Tibial artery (tissue), 4 donors: ENCODE measurements at regions not wholly inside any gene's neighbourhood (a gene's known extent, or its start where the extent isn't known, plus 50 kb on each side); places are given as distances from the start of the nearest gene placed in this dataset.

Experiments used
- DNase-seq, 2 donors: peaks; one replicate each; pipeline ENCODE4 v3.0.0-alpha.2; 2019
- H3K27ac ChIP-seq, 2 donors: fragments of 200-600 bp; sonication (generic) in 1 of 2; 1 replicate in 1 of 2; 2 replicates in 1 of 2; pipeline ENCODE4 v1.5.1; 2018 to 2019; ENCODE audit warnings: mild to moderate bottlenecking in 1 of 2
- H3K27me3 ChIP-seq, 2 donors: fragments of 200-600 bp; sonication (generic) in 1 of 2; one replicate each; pipeline versions ENCODE4 v1.5.1 to v1.6.0; 2016 to 2019
- H3K36me3 ChIP-seq, 3 donors: fragments of 200-600 bp; sonication (generic) in 2 of 3; one replicate each; pipeline ENCODE4 v1.5.1; 2016 to 2019; ENCODE audit warnings: mild to moderate bottlenecking in 2 of 3
- H3K4me1 ChIP-seq, 4 donors: fragments of 200-600 bp; sonication (generic) in 2 of 4; 1 replicate in 3 of 4; 2 replicates in 1 of 4; pipeline ENCODE4 v1.5.1; 2016 to 2019
- H3K4me3 ChIP-seq, 2 donors: fragments of 200-600 bp; sonication (generic) in 1 of 2; 1 replicate in 1 of 2; 2 replicates in 1 of 2; pipeline ENCODE4 v1.5.1; 2018 to 2019; ENCODE audit warnings: mild to moderate bottlenecking in 2 of 2
- H3K9me3 ChIP-seq, 3 donors: fragments of 200-600 bp; sonication (generic) in 1 of 3; one replicate each; pipeline ENCODE4 v1.5.1; 2016 to 2019
- intact Hi-C: fragments of 100-400 bp; cut with DNase I; formaldehyde crosslinking; loops from one replicate; pipeline ENCODE4 v1.15.0; 2023; ENCODE audit warnings: low total_unique reads
- TF ChIP-seq, protein P1 (sequence below), 2 experiments: fragments of 200-600 bp in 1 of 2; fragments of 450-650 bp in 1 of 2; IDR thresholded peaks; one replicate each; pipeline ENCODE4 v1.5.1; 2017 to 2019; ENCODE audit warnings: antibody characterized with exemption in 2 of 2, mild to moderate bottlenecking in 1 of 2, moderate library complexity in 1 of 2

DNA sequence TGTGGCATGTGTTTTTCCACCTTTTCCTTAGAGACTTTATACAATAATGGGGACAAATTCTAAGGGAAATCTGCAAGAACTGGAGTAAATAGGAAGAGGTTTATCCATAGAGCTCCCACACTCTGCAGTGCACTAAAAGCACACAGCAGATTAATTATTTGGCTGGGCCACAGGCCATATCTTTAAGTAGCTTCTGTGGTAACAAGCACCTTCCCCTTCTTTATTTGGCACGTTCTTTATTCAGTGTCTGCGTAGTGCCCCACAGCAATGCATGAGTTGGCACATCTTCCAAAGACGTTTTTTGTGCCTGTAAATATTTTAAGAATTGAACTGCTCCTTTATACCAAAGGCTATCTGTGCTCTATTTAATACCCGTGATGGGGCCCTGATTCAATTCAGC, 104.9 kb upstream of the MBL2 start:
- no peaks in the 10 kb centered on the region for H3K27me3 ChIP-seq
- H3K4me1 ChIP-seq: no peaks in the 10 kb centered on the region
- no peak overlapping the region for H3K4me3 ChIP-seq
- TF ChIP-seq, protein P1, sequence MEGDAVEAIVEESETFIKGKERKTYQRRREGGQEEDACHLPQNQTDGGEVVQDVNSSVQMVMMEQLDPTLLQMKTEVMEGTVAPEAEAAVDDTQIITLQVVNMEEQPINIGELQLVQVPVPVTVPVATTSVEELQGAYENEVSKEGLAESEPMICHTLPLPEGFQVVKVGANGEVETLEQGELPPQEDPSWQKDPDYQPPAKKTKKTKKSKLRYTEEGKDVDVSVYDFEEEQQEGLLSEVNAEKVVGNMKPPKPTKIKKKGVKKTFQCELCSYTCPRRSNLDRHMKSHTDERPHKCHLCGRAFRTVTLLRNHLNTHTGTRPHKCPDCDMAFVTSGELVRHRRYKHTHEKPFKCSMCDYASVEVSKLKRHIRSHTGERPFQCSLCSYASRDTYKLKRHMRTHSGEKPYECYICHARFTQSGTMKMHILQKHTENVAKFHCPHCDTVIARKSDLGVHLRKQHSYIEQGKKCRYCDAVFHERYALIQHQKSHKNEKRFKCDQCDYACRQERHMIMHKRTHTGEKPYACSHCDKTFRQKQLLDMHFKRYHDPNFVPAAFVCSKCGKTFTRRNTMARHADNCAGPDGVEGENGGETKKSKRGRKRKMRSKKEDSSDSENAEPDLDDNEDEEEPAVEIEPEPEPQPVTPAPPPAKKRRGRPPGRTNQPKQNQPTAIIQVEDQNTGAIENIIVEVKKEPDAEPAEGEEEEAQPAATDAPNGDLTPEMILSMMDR (IDR thresholded peaks at IDR 0.05): no peak
- DNase-seq: no peak
- H3K36me3 ChIP-seq: no peaks in the 10 kb centered on the region
- H3K27ac ChIP-seq: no peak overlapping the region
- intact Hi-C loops: no loop called here
- H3K9me3 ChIP-seq: no peaks in the 10 kb centered on the region

DNA sequence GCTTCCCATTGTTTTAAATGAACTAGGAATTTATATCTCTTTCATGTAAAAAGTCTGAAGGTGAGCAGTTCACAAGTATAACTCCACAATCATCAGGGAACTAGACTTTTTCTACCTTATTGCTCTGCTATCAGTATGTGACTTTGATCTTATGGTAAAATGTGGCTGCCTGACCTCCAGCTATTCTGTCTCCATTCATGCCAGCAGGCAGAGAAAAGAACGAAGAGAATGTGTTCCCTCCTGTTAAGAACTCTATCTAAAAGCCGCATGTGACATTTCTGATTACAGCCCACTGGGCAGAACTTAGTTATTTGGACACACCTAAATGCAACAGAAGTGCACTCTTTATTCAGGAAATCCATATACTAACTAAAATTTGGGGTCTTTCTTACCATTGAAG, 102.8 kb upstream of the MBL2 start:
- H3K9me3 ChIP-seq: no peaks in the 10 kb centered on the region
- H3K36me3 ChIP-seq: no peaks in the 10 kb centered on the region
- H3K4me1 ChIP-seq: no peaks in the 10 kb centered on the region
- no peak for DNase-seq
- H3K27me3 ChIP-seq: no peaks in the 10 kb centered on the region
- intact Hi-C loops: no loop called here
- no peak overlapping the region for H3K27ac ChIP-seq
- TF ChIP-seq, protein P1 (IDR thresholded peaks at IDR 0.05): no peak
- no peak overlapping the region for H3K4me3 ChIP-seq

DNA sequence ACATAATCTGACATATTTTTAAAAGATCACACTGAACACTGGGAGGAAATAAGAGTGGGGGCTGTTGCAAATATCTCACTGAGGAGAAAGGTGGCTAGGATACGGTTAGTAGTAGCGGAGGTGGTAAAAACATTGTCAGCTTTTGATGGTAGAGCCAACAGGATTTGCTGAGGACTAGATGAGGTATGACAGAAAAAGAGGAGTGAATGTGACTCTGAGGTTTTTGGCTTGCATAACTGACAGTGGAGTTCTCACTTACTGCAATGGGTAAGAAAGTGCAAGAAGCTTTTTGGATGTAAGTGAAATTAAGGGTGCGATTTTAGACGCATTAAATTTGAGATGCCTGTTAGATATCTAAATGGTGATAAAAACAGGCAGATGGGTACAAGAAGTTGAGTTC, 102.0 kb upstream of the MBL2 start:
- Histone ChIP-seq H3K36me3 (no peaks in the 10 kb centered on the region), H3K27ac (no peak overlapping the region), H3K4me3 (no peak overlapping the region), H3K27me3 (no peaks in the 10 kb centered on the region), H3K4me1 (no peaks in the 10 kb centered on the region), H3K9me3 (no peaks in the 10 kb centered on the region)
- DNase-seq: no peak
- intact Hi-C loops: no loop called here
- TF ChIP-seq, protein P1 (IDR thresholded peaks at IDR 0.05): no peak

DNA sequence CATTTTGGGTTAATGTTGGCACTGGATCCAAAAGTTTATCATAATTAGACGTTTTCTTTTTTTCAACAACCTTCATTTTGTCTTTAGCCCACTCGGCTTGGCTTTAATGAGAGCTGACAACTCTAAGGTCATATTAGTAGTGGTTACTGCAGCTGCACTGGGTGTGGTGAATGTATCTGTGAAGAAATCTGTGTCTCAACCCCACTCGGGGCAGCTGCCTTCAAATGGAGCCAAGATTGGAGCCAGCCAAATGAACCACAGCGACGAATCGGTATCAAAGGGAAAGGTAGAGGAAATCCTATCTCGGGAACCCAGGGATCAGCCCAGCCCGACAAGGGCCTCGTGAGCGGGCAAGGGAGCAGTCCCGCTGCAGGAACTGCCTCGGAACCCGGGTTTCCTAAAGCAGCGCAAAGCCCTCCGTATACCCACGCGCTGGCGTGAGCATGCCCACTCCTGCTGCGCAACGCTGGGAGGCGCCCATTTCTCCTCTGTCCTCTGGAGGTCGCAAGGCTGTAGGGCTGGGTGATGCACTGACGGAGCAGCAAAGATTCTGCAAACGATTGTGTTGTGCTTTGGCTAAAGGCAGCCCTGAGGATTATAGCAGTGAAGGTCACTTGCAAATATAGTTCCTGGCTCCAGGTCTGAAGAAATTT, 98.7 kb upstream of the MBL2 start:
- no peak overlapping the region for H3K27ac ChIP-seq
- TF ChIP-seq, protein P1 (IDR thresholded peaks at IDR 0.05): no peak
- intact Hi-C loops: no loop called here
- H3K9me3 ChIP-seq: no peaks in the 10 kb centered on the region
- DNase-seq: no peak
- no peaks in the 10 kb centered on the region for H3K4me1 ChIP-seq
- H3K4me3 ChIP-seq: no peak overlapping the region
- H3K36me3 ChIP-seq: no peaks in the 10 kb centered on the region
- no peaks in the 10 kb centered on the region for H3K27me3 ChIP-seq

DNA sequence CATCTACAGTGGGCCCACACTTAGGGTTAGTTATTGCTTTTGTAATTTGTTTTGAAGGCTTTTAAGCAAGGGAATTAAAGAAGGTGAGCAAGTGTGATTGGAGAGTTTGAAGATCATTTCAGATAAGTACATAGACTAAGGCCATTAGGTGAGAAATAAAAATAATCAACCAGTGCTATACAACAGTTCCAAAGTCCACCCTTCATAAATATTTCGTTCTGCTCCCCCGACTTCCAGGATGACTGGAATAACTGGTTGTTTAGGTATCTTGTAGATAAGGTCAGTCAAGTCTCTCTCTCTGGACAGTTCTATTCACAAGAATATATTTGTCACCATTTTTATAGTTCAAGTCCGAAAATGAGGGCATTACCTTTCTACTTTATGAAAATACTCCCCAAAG, 98.0 kb upstream of the MBL2 start:
- Histone ChIP-seq H3K4me3 (no peak overlapping the region), H3K27ac (no peak overlapping the region), H3K27me3 (no peaks in the 10 kb centered on the region), H3K36me3 (no peaks in the 10 kb centered on the region), H3K9me3 (no peaks in the 10 kb centered on the region), H3K4me1 (no peaks in the 10 kb centered on the region)
- intact Hi-C loops: no loop called here
- no peak for DNase-seq
- TF ChIP-seq, protein P1 (IDR thresholded peaks at IDR 0.05): no peak

DNA sequence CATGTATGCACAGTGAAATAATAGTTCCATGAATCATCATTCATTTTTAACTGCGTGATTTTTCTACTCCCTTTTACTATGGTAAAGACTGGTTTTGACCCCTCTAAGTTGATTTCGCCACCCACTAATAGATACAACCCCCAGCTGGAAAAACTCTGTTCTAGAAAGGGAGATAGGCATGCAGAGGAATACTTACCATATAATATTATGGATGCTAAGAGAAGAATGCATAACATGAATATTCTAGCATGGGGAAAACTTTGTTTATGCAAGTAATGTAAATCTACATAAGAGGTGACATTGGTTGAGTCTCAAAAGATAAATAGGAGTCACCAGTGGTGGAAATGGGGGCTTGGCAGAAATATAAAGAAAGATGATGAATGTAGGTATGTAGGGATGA, 97.3 kb upstream of the MBL2 start:
- intact Hi-C loops: no loop called here
- TF ChIP-seq, protein P1 (IDR thresholded peaks at IDR 0.05): no peak
- no peaks in the 10 kb centered on the region for H3K9me3 ChIP-seq
- DNase-seq: no peak
- H3K36me3 ChIP-seq: no peaks in the 10 kb centered on the region
- H3K4me3 ChIP-seq: no peak overlapping the region
- H3K4me1 ChIP-seq: no peaks in the 10 kb centered on the region
- no peaks in the 10 kb centered on the region for H3K27me3 ChIP-seq
- no peak overlapping the region for H3K27ac ChIP-seq
